CD4-positive, alpha-beta T cell (primary cell): ENCODE measurements at regions not wholly inside any gene's neighbourhood (a gene's known extent, or its start where the extent isn't known, plus 50 kb on each side); places are given as distances from the start of the nearest gene placed in this dataset.

Source experiments
- ATAC-seq: fragments of 200-7000 bp; cut with Tn5 transposase; one replicate; pipeline ENCODE4 v1.10.0; 2022; ENCODE audit warnings: mild to moderate bottlenecking; ENCODE audit not compliant: poor library complexity
- CTCF ChIA-PET: fragments of 350-600 bp; sonication (Branson Sonifier 250); formaldehyde crosslinking; loops from one replicate; lab custom pipeline; 2021; ENCODE audit warnings: antibody characterized with exemption, inconsistent platforms; lab: Charles Lee
- POLR2A ChIA-PET: fragments of 350-600 bp; sonication (Branson Sonifier 250); formaldehyde crosslinking; loops from one replicate; lab custom pipeline; 2021; ENCODE audit warnings: antibody characterized with exemption, inconsistent platforms; lab: Charles Lee
- DNase-seq, 14 experiments: peaks; one replicate each; pipeline ENCODE4 v3.0.0-alpha.2; 2013 to 2020; ENCODE audit warnings: mixed read lengths in 2 of 14
- H3K27ac ChIP-seq, 2 donors: one replicate each; pipeline versions ENCODE4 v1.5.1 to v1.7.0; 2013; ENCODE audit warnings: low read length in 2 of 2, low read depth in 1 of 2, mild to moderate bottlenecking in 1 of 2
- H3K27me3 ChIP-seq, 2 experiments: 1 replicate in 1 of 2; 2 replicates in 1 of 2; pipeline versions ENCODE4 v1.6.1 to v1.7.0; 2013; ENCODE audit warnings: low read length in 2 of 2, control low read depth in 1 of 2, mild to moderate bottlenecking in 1 of 2, moderate library complexity in 1 of 2; ENCODE audit not compliant: insufficient read depth in 2 of 2, control insufficient read depth in 1 of 2
- H3K36me3 ChIP-seq: one replicate; pipeline ENCODE4 v1.6.1; 2013; ENCODE audit warnings: low read length, control low read depth; ENCODE audit not compliant: insufficient read depth
- H3K4me1 ChIP-seq: one replicate; pipeline ENCODE4 v1.6.1; 2013; ENCODE audit warnings: low read length, control low read depth; ENCODE audit not compliant: insufficient read depth
- H3K4me3 ChIP-seq: one replicate; pipeline ENCODE4 v1.5.1; 2013; ENCODE audit warnings: mild to moderate bottlenecking, low read length, moderate library complexity
- H3K9me3 ChIP-seq, 2 experiments: 1 replicate in 1 of 2; 2 replicates in 1 of 2; pipeline versions ENCODE4 v1.6.1 to v1.7.0; 2013; ENCODE audit warnings: low read length in 2 of 2, mild to moderate bottlenecking in 2 of 2, control low read depth in 1 of 2, moderate library complexity in 1 of 2; ENCODE audit not compliant: control insufficient read depth in 1 of 2, insufficient read depth in 1 of 2
- H3K27ac Mint-ChIP-seq: one replicate; pipeline ENCODE4 v1.8.0; 2020; ENCODE audit warnings: mixed read lengths
- H3K27me3 Mint-ChIP-seq: one replicate; pipeline ENCODE4 v1.8.0; 2021; ENCODE audit warnings: mixed read lengths
- H3K36me3 Mint-ChIP-seq: one replicate; pipeline ENCODE4 v1.8.0; 2021; ENCODE audit warnings: low read depth, mixed read lengths
- H3K4me1 Mint-ChIP-seq: one replicate; pipeline ENCODE4 v1.8.0; 2021; ENCODE audit warnings: low read depth, mixed read lengths
- H3K4me3 Mint-ChIP-seq: one replicate; pipeline ENCODE4 v1.8.0; 2020; ENCODE audit warnings: mild to moderate bottlenecking, mixed read lengths
- H3K9me3 Mint-ChIP-seq: one replicate; pipeline ENCODE4 v1.8.0; 2020; ENCODE audit warnings: mixed read lengths
- CTCF ChIP-seq: fragments of 200-600 bp; IDR thresholded peaks from one replicate; pipeline ENCODE4 v1.8.0; 2022; ENCODE audit warnings: antibody characterized with exemption, mild to moderate bottlenecking
- intact Hi-C, 2 experiments: fragments of 100-400 bp; cut with DNase I in 1 of 2; cut with micrococcal nuclease in 1 of 2; formaldehyde crosslinking; loops; one replicate each; pipeline versions ENCODE4 v1.15.1 to v1.9.0; 2023 to 2025; cut with DNase I, micrococcal nuclease

- CTCF ChIA-PET = interaction anchor here (0.8 kb wide), 1 partner anchor 8 kb away, joined by 3 read pairs; no protein-coding TSS in a partner anchor
- H3K4me1 Mint-ChIP-seq = no peaks in the 10 kb centered on the region
- H3K27me3 Mint-ChIP-seq = no peaks in the 10 kb centered on the region
- H3K9me3 ChIP-seq = no peaks in the 10 kb centered on the region
- POLR2A ChIA-PET = no interaction called here
- no peaks in the 10 kb centered on the region for H3K4me1 ChIP-seq
- ATAC-seq (no peak), DNase-seq (no peak)
- no peaks in the 10 kb centered on the region for H3K36me3 ChIP-seq
- no peaks in the 10 kb centered on the region for H3K9me3 Mint-ChIP-seq
- no peaks in the 10 kb centered on the region for H3K36me3 Mint-ChIP-seq
- no peak overlapping the region for H3K27ac Mint-ChIP-seq
- H3K4me3 Mint-ChIP-seq = no peak overlapping the region
- H3K4me3 ChIP-seq = no peak overlapping the region
- TF ChIP-seq CTCF = no peak
- no peak overlapping the region for H3K27ac ChIP-seq
- no peaks in the 10 kb centered on the region for H3K27me3 ChIP-seq
- intact Hi-C loops = no loop called here
Measured at GRCh38 chr7:119802147-119802546, 470.8 kb upstream of the KCND2 start.

- ChIA-PET POLR2A (no interaction called here), CTCF (no interaction called here)
- no peak overlapping the region for H3K4me3 ChIP-seq
- DNase-seq (no peak), ATAC-seq (no peak)
- H3K27me3 ChIP-seq = no peaks in the 10 kb centered on the region
- Mint-ChIP-seq H3K36me3 (no peaks in the 10 kb centered on the region), H3K4me3 (no peak overlapping the region), H3K27me3 (no peaks in the 10 kb centered on the region), H3K9me3 (peaks cover 9% of the 10 kb centered on the region), H3K27ac (no peak overlapping the region), H3K4me1 (no peaks in the 10 kb centered on the region)
- intact Hi-C loops = no loop called here
- H3K27ac ChIP-seq = no peak overlapping the region
- H3K9me3 ChIP-seq = no peaks in the 10 kb centered on the region
- no peaks in the 10 kb centered on the region for H3K4me1 ChIP-seq
- H3K36me3 ChIP-seq = no peaks in the 10 kb centered on the region
- TF ChIP-seq CTCF = no peak
Measured at GRCh38 chr7:119825091-119825655, 447.8 kb upstream of the KCND2 start.

GRCh38 chr7:119826547-119826946 lies 446.4 kb upstream of the KCND2 start:
- Mint-ChIP-seq H3K4me3 (no peak overlapping the region), H3K9me3 (peaks cover 9% of the 10 kb centered on the region), H3K27ac (no peak overlapping the region), H3K27me3 (no peaks in the 10 kb centered on the region), H3K36me3 (no peaks in the 10 kb centered on the region), H3K4me1 (no peaks in the 10 kb centered on the region)
- ATAC-seq (no peak), DNase-seq (no peak)
- no peaks in the 10 kb centered on the region for H3K36me3 ChIP-seq
- intact Hi-C loops = no loop called here
- H3K27me3 ChIP-seq = no peaks in the 10 kb centered on the region
- H3K9me3 ChIP-seq = no peaks in the 10 kb centered on the region
- CTCF ChIA-PET = no interaction called here
- no peak for TF ChIP-seq CTCF
- H3K4me3 ChIP-seq = no peak overlapping the region
- no peak overlapping the region for H3K27ac ChIP-seq
- no peaks in the 10 kb centered on the region for H3K4me1 ChIP-seq
- POLR2A ChIA-PET = no interaction called here
